ENCODE measurements at regions not wholly inside any gene's neighbourhood (a gene's known extent, or its start where the extent isn't known, plus 50 kb on each side); places are given as distances from the start of the nearest gene placed in this dataset.

- no peak for DNase-seq
- intact Hi-C loops (cut with DNase I): no loop called here
- ATAC-seq: no peak
Observed at GRCh38 chr20:40467703-40468411, 221.2 kb downstream of the MAFB start.

- ATAC-seq (no peak), DNase-seq (peak; percentile 32)
- intact Hi-C loops (cut with DNase I): no loop called here
Observed at GRCh38 chr20:40467067-40467466, 222.0 kb downstream of the MAFB start.

GRCh38 chr20:40464731-40465208 lies 224.3 kb downstream of the MAFB start:
- ATAC-seq (peak; percentile 57 to 59), DNase-seq (no peak)
- intact Hi-C loops (cut with DNase I): no loop called here

- DNase-seq: peak; percentile 26
- intact Hi-C loops (cut with DNase I): no loop called here
- ATAC-seq: peak; percentile 26 to 30
Observed at GRCh38 chr20:40463171-40463570, 225.9 kb downstream of the MAFB start.

GRCh38 chr20:40462566-40462965 lies 226.5 kb downstream of the MAFB start:
- ATAC-seq (no peak), DNase-seq (no peak)
- intact Hi-C loops (cut with DNase I): no loop called here

GRCh38 chr20:40459299-40459698 lies 229.7 kb downstream of the MAFB start:
- intact Hi-C loops (cut with DNase I): no loop called here
- DNase-seq (no peak), ATAC-seq (no peak)

- no peak for DNase-seq
- ATAC-seq: no peak
- intact Hi-C loops (cut with DNase I): no loop called here
Observed at GRCh38 chr20:40457404-40457803, 231.6 kb downstream of the MAFB start.

- no peak for ATAC-seq
- no peak for DNase-seq
- intact Hi-C loops (cut with DNase I): no loop called here
Observed at GRCh38 chr20:40452758-40453157, 236.3 kb downstream of the MAFB start.

GRCh38 chr20:40451552-40451951 lies 237.5 kb downstream of the MAFB start:
- intact Hi-C loops (cut with DNase I): no loop called here
- ATAC-seq: no peak
- no peak for DNase-seq

GRCh38 chr20:40449974-40450616 lies 238.9 kb downstream of the MAFB start:
- ATAC-seq (no peak), DNase-seq (no peak)
- intact Hi-C loops (cut with DNase I): no loop called here

GRCh38 chr20:40449144-40449690 lies 239.8 kb downstream of the MAFB start:
- no peak for ATAC-seq
- intact Hi-C loops (cut with DNase I): no loop called here
- DNase-seq: no peak

GRCh38 chr20:40446888-40447287 lies 242.1 kb downstream of the MAFB start:
- DNase-seq (no peak), ATAC-seq (no peak)
- intact Hi-C loops (cut with DNase I): no loop called here

GRCh38 chr20:40444516-40444915 lies 244.5 kb downstream of the MAFB start:
- no peak for DNase-seq
- no peak for ATAC-seq
- intact Hi-C loops (cut with DNase I): no loop called here

- intact Hi-C loops (cut with DNase I): no loop called here
- ATAC-seq: peak in 1 of 2 donors; percentile 30
- no peak for DNase-seq
Observed at GRCh38 chr20:40443753-40444152, 245.3 kb downstream of the MAFB start.

GRCh38 chr20:40442181-40442963 lies 246.7 kb downstream of the MAFB start:
- intact Hi-C loops (cut with DNase I): no loop called here
- peak in 1 of 2 donors; percentile 57 for ATAC-seq
- DNase-seq: no peak

GRCh38 chr20:40441771-40442170 lies 247.3 kb downstream of the MAFB start:
- ATAC-seq: no peak
- DNase-seq: no peak
- intact Hi-C loops (cut with DNase I): no loop called here

- ATAC-seq (no peak), DNase-seq (no peak)
- intact Hi-C loops (cut with DNase I): no loop called here
Observed at GRCh38 chr20:40438161-40438830, 250.7 kb downstream of the MAFB start.

GRCh38 chr20:40436011-40436410 lies 253.0 kb downstream of the MAFB start:
- ATAC-seq (no peak), DNase-seq (no peak)
- intact Hi-C loops (cut with DNase I): no loop called here

GRCh38 chr20:40435146-40435895 lies 253.7 kb downstream of the MAFB start:
- intact Hi-C loops (cut with DNase I): no loop called here
- ATAC-seq (no peak), DNase-seq (no peak)
